IMR-90 (cell line): ENCODE measurements at regions not wholly inside any gene's neighbourhood (a gene's known extent, or its start where the extent isn't known, plus 50 kb on each side); places are given as distances from the start of the nearest gene placed in this dataset.

Source experiments
- CTCF ChIP-seq: conservative IDR thresholded peaks from 2 replicates; pipeline ENCODE4 v1.5.1; 2012; ENCODE audit warnings: mild to moderate bottlenecking, low read depth, low read length, improper control_type of control experiment
- ELK1 ChIP-seq: fragments of 150-350 bp; IDR thresholded peaks from 2 replicates; pipeline ENCODE4 v1.6.1; 2016; ENCODE audit warnings: low read depth, mild to moderate bottlenecking, low read length, moderate library complexity, borderline replicate concordance
- POLR2A ChIP-seq: IDR thresholded peaks from 2 replicates; pipeline ENCODE4 v1.6.1; 2012; ENCODE audit warnings: mild to moderate bottlenecking, low read depth, low read length

GRCh38 chr10:62541811-62542210 lies 167.6 kb downstream of the ZNF365 start:
- no peak for TF ChIP-seq CTCF
- TF ChIP-seq ELK1, result no peak
- no peak for TF ChIP-seq POLR2A
